GM21526 (cell line): ENCODE measurements at regions not wholly inside any gene's neighbourhood (a gene's known extent, or its start where the extent isn't known, plus 50 kb on each side); places are given as distances from the start of the nearest gene placed in this dataset.
"Not testable (repeated sequence)": the region's sequence is repeated elsewhere in the genome, so short reads cannot be mapped to it uniquely, and the experiment has no call there.

Experiments used
- ATAC-seq: cut with Tn5 transposase; IDR thresholded peaks from one replicate; pipeline ENCODE4 v1.9.1; 2021; ENCODE audit warnings: moderate library complexity; ENCODE audit not compliant: unreplicated experiment, low FRiP score

- ATAC-seq = no peak
Measured at GRCh38 chr3:157594413-157594812, 91.2 kb upstream of the VEPH1 start.

- no peak for ATAC-seq
Measured at GRCh38 chr3:157592769-157593168, 89.6 kb upstream of the VEPH1 start.

DNA sequence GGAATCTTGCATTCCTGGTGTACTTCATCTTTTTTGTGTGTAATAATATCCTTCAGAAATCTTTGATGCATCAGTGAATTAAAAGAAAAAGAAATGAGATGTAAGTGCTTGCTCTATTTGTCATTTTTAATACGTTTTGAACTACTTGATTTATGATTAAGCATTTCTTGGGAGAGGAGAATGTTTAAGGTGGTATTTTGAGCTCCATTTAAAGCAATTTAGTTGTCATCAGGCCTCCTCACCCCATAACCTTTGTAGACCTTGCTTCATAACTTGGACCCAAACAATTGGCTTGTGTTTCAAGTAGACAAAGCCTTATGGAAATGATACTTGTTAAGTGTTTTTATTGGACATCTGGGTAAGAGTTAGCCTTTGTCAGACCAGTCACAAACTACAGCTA, 87.1 kb upstream of the VEPH1 start:
- ATAC-seq = no peak

DNA sequence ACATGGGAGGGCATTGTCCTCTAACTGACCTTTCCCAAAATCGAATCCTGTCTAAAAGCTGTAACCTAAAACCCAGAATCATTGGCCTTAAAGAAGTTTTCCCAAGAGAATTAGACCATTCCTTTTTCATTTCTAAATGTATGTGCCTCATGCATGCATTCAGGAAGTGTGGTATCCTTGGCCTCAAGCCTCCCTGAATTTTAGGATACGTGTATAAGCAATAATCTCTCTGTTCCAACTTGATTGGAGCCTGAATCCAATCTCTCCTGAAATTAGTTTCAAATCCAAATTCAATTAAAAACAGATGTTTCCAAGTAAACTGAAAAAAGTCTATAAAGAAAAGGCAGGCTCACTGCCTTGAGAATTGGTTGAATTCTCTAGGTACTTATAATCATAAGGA, 86.0 kb upstream of the VEPH1 start:
- no peak for ATAC-seq

DNA sequence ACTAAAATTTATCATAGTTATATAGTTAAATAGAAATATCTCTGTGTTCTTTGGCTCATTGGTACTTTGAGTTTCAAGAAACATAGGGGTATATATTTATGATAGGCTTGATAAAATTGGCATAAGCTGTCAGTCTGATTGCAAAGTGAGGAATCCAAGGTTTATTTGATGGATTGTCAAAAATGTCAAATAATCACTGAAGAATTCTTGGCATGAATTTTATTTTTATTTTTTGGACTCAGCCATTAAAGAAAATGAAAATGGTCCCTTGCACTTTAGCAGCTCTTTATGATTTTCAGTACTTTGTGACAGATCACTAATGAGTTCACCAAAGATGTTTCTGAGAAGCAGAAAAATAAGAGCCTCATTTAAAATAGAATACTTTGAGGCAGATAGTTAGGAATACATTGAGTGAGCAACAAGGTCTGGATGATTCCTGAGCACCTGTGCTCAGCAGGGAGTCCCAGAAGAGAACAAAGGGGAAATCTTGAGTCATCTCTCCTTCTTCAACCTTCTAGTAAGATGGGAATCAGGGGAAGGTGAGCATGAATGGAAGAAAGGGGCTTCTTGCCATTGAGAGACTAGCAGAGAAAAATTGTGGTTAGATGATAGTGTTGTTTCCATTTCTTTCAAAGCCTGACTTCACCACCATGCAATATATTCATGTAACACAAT, 85.3 kb upstream of the VEPH1 start:
- no peak for ATAC-seq

- ATAC-seq = no peak
Measured at GRCh38 chr3:157586293-157586692, 83.1 kb upstream of the VEPH1 start.

DNA sequence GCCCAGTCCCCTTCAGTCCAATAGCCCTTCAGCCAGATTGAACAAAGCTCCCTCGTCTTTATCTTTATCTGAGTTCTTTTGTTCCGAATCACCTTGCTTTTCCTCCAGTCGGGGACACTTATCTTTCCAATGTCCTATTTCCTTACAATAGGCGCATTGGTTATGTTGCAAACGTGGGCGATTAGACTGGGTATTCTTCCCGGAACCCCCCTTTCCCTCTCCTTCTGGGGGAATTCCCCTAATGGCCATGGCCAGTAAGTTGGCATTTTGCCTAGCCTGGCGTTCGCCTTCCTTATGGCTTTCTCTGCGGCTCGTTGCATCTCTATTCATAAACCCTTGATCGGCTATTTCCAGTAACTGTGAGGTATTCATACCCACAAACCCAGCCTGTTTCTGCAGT, 82.2 kb upstream of the VEPH1 start:
- ATAC-seq = no peak

- no peak for ATAC-seq
Measured at GRCh38 chr3:157582637-157582973, 79.4 kb upstream of the VEPH1 start.

- not testable (repeated sequence) for ATAC-seq
Measured at GRCh38 chr3:157581956-157582636, 78.9 kb upstream of the VEPH1 start.

DNA sequence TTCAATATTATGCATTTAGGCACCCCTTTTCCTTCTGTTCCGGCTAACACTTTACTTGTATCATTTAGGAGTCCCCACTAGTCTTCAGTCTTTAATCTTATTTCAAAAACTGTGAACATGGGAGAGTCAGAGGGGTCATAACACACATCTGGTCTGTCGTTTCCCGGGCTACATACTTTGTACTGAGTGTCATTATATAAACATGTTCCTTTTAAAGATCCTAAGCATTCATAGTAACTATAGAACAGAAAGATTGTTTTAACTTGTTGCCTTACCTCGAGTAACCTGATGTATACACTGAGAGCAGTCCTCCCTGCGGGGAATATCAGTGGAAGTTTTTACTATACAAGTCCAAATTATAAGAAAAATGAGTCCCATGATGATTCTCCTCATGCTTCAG, 78.2 kb upstream of the VEPH1 start:
- ATAC-seq = no peak

DNA sequence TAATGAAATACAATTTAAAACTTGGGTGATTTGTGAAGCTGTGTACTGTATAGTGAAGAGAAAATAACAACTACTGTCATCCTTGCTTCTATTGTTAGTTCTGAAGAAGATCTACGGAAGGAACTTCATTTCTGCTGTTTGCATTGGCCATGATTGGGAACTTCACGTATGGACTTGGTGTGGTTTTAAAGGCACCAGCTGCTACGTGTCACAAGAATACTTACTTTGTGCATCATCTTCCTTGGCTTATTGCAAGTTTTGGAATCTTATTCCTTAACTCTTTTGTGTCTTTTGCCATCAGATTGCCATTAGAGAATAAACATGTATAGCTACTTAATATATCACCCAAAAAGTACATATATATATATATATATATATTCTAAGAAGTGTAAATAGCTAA, 75.0 kb upstream of the VEPH1 start:
- ATAC-seq = no peak

DNA sequence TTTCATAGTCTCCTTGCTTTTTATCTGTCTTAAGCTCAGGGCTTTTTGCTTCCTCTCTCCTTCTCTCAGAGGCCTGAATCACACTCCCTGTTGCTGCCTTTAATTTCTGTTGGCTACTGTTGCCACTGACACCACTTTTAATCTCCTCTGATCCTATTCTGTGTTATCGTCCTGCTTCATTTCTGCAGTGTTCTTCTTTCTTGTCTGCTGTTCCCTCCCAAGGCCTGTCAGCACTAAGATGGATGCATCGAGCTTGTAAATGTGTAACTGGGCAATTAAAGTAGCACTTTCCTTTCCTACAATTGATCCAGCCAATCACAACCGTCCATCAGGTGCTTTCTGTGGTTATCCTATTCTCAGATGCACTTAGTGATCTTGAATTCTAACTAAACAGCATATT, 71.3 kb upstream of the VEPH1 start:
- ATAC-seq = no peak

GRCh38 chr3:157573780-157574378, 70.7 kb upstream of the VEPH1 start:
- ATAC-seq = no peak

- ATAC-seq = no peak
Measured at GRCh38 chr3:157573281-157573680, 70.1 kb upstream of the VEPH1 start.

DNA sequence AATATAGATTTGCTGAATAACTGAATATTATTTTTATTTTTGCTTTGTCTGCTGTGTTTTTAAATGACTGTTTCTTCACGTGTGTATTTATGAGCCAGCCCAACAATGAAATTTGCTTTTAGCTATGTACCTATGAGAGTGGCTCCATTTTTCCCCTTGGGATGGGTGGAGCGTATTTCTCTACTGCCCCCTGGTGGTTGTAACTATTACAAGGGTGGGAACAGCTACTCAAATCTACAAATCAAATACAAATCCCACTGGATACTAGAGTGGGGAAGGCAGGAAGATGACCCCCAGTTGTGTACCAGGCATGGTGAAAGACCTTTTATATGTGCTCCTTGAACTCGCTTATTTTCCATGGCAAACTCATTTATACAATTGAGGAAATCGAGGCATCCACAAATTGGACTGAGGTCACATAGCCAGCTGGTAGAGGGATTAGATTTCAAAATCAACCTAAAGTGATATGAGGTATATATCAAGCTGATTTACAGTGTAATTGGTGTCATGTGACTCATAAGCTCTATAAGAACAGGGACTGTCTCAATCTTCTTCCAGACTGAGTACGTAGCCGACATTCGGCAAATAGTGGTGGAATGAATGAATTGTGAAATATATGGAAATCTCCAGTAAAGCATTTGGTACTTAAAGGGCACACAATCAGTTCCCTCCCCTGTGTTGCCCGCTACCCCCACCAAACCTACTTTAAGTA, 69.5 kb upstream of the VEPH1 start:
- peak; percentile 73 for ATAC-seq

- no peak for ATAC-seq
Measured at GRCh38 chr3:157566596-157566995, 63.4 kb upstream of the VEPH1 start.

DNA sequence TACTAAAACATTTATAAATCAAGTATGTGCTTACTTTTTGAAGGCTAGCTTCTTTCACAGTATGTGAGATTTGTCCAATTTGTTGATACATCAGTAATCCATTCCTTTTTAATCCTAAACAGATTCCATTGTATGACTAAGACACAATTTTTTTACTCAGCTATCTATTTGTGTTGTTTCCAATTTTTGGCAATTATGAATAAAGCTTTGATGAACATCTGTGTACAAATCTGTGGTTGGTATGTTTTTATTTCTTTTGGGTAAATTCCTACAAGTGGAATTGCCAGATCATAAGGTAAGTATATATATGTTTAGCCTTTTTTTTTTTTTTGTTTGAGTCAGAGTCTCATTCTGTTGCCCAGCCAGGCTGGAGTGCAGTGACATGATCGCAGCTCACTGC, 56.2 kb upstream of the VEPH1 start:
- no peak for ATAC-seq
